Fibroblast of skin of left biceps (primary cell): ENCODE measurements at regions not wholly inside any gene's neighbourhood (a gene's known extent, or its start where the extent isn't known, plus 50 kb on each side); places are given as distances from the start of the nearest gene placed in this dataset.

Experiments used
- DNase-seq, 2 experiments: peaks; one replicate each; pipeline ENCODE4 v3.0.0-alpha.2; 2013; ENCODE audit warnings: low read depth in 2 of 2

GRCh38 chr9:86893811-86894490 is 53.4 kb downstream of the GAS1 start:
- no peak for DNase-seq

GRCh38 chr9:86892576-86892975 is 54.7 kb downstream of the GAS1 start:
- DNase-seq: no peak

DNA sequence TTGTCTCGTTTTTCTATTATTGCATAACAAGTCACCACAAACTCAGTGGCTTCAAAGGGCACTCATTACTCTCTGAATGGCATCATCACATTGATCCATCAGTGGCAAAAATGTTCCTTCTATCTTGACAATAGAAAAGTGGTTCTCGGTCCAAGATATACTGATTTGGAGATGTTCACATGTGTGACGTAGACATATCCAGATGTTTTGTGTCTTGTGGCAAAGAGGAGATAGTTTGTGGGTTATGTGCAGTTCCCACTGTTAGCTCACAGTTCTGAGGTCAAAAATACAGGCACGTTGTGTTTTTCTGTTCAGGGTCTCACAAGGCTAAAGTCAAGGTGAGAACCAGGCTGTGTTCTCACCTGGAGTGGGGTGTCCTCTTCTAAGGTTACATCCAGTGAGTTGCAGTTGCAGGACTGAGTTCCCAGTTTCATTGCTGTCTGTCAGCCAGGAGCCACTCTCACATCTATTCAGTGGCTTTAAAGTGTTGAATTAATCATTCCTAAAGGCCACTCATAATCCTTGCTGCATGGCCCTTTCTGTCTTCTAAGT is 55.3 kb downstream of the GAS1 start:
- no peak for DNase-seq

DNA sequence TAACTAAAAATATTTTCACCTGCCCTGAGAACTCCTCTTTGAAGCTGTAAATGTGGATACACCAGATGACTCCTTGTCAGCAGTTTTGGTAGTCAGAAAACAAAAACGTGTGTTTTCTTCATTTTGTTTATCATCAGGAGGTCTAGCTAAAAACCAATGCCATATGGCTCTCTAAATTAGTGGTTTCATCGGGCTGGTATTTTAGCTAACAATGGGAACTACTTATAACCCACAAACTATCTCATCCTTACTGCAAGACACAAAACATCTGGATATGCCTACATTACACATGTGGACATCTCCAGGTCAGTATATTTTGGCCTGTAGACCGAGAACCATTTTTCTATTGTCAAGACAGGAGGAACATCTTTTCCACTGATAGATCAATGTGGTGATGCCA is 56.2 kb downstream of the GAS1 start:
- no peak for DNase-seq

GRCh38 chr9:86885232-86885631 is 62.1 kb downstream of the GAS1 start:
- no peak for DNase-seq

- no peak for DNase-seq
Measured at GRCh38 chr9:86876621-86877196, 70.6 kb downstream of the GAS1 start.

GRCh38 chr9:86868616-86869015 is 78.7 kb downstream of the GAS1 start:
- no peak for DNase-seq

- no peak for DNase-seq
Measured at GRCh38 chr9:86867804-86868313, 79.4 kb downstream of the GAS1 start.

GRCh38 chr9:86865952-86866351 is 81.4 kb downstream of the GAS1 start:
- DNase-seq: no peak

DNA sequence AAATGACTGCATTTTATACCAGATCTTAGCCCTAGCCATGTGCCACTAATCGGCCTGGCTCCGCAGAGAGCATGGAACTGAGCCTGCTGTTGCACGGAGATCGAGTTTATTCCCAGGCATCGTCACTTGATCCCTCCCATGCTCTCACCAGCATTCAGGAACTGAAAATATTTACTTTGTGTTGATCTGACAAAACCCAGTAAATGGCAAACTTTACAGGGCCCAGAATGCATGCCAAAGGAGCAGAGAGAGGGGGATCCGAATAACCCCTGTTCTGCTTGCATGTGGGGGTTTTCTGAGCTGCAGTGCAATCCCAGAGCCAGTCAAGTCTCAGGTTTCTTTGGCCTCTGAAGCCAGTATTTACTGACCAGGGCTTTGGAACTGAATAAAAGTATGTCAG is 87.3 kb downstream of the GAS1 start:
- no peak for DNase-seq

DNA sequence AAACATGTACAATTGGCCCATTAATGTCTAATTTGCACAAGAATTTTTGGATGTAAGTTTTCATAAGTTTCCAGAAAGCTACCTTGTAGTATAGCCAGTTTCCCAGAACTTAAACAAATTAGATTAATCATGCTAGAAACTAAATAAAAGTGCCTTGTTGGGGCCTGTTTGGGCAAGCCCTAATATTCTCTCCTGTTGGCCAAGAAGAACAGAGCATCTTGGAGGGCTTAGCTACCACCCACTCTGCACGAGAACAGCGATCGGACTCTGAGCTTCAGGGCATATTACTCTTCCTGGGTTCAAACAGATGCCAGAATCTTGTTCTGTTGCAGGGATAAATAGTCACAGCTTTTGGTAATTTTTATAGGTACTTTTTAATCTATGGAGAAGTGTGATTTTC is 88.2 kb downstream of the GAS1 start:
- no peak for DNase-seq

- no peak for DNase-seq
Measured at GRCh38 chr9:86858009-86858408, 89.3 kb downstream of the GAS1 start.

GRCh38 chr9:86856259-86856658 is 91.0 kb downstream of the GAS1 start:
- DNase-seq: no peak

- DNase-seq: peak; percentile 82 to 84
Measured at GRCh38 chr9:86854898-86855523, 92.3 kb downstream of the GAS1 start.

DNA sequence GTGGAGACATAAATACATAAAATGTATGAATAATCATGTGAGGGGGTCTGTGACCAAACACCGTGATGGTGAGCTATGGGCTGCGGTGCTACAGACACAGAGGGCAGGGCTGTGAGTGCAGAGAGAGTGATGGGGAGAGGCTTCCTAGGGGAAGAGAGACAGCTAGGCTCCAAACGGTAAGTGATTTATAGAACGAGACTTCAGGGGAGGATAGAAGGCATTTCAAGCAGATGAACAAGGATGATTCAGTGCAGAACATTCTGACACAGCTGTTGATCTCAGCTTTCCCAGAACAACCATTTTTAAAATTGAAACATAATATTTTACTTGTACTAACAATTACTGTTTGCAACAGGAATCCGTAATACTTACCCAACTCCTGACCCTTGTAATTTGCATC is 100.7 kb downstream of the GAS1 start:
- DNase-seq: no peak

DNA sequence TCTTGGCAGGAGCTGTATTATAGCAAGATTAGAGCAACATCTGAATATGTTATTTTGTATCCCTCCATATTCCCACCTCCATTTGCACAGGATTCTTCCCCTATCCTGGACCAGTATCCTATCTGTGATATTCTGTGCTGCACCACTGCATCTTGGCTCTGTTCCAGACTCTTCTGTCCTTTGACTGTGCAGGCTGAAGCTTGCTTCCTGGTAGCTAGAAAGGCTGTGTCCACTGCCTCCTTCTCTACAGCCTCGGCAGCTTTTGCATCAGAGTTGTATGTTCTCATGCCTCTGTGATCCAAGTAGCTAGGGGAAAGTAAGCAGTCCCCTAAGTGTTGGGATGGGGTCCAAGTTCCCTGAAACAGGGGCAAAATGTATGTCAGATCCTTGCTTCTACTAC is 104.1 kb downstream of the GAS1 start:
- no peak for DNase-seq

GRCh38 chr9:86842573-86842972 is 104.7 kb downstream of the GAS1 start:
- DNase-seq: no peak

- no peak for DNase-seq
Measured at GRCh38 chr9:86839522-86839921, 107.8 kb downstream of the GAS1 start.

GRCh38 chr9:86838519-86839497 is 108.5 kb downstream of the GAS1 start:
- DNase-seq: no peak

- DNase-seq: no peak
Measured at GRCh38 chr9:86837345-86837744, 110.0 kb downstream of the GAS1 start.

DNA sequence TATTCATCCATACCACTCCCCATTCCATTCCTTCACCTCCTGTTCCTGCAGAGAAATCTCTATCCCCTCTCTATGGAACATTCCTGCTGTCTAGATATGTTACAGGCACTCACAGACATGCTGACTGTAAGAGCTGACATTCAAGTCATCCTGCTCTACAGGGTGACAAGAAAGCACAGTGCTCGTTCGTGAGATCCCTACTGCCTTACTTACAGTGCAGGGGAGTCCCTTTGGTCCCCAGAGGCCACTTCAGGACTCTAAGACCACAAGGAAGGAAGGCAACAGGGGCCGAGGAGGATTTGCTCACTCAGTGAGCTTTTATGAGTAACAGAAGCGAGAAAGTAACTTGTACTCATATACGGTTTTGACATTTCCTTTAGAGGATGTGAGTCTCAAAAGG is 110.5 kb downstream of the GAS1 start:
- DNase-seq: no peak

GRCh38 chr9:86836266-86836665 is 111.0 kb downstream of the GAS1 start:
- DNase-seq: no peak
